Retinal pigment epithelial cell (primary cell): ENCODE measurements at regions not wholly inside any gene's neighbourhood (a gene's known extent, or its start where the extent isn't known, plus 50 kb on each side); places are given as distances from the start of the nearest gene placed in this dataset.

Experiments
- DNase-seq: peaks from one replicate; pipeline ENCODE4 v3.0.0-alpha.2; 2010; ENCODE audit warnings: low read depth
- H3K4me3 ChIP-seq: 2 replicates; pipeline ENCODE4 v1.5.1; 2011; ENCODE audit warnings: mild to moderate bottlenecking, low read length, control low read depth, moderate library complexity
- CTCF ChIP-seq: conservative IDR thresholded peaks from 2 replicates; pipeline ENCODE4 v1.5.1; 2011; ENCODE audit warnings: low read depth, low read length, control low read depth, inconsistent platforms

GRCh38 chr4:164060456-164060855 lies 566.0 kb downstream of the TMA16 start:
- DNase-seq: no peak
- H3K4me3 ChIP-seq: no peak overlapping the region
- TF ChIP-seq CTCF: no peak

- no peak for TF ChIP-seq CTCF
- DNase-seq: no peak
Measured at GRCh38 chr4:164068392-164068791, 573.9 kb downstream of the TMA16 start.

GRCh38 chr4:164070625-164071024 lies 576.1 kb downstream of the TMA16 start:
- no peak for TF ChIP-seq CTCF
- H3K4me3 ChIP-seq: no peak overlapping the region
- no peak for DNase-seq

More at GRCh38 chr4:164068392-164068791, 573.9 kb downstream of the TMA16 start:
- no peak overlapping the region for H3K4me3 ChIP-seq

- no peak for TF ChIP-seq CTCF
- DNase-seq: no peak
- H3K4me3 ChIP-seq: no peak overlapping the region
Measured at GRCh38 chr4:164081371-164081770, 586.9 kb downstream of the TMA16 start.

- no peak for DNase-seq
- TF ChIP-seq CTCF: no peak
- no peak overlapping the region for H3K4me3 ChIP-seq
Measured at GRCh38 chr4:164081801-164082200, 587.3 kb downstream of the TMA16 start.

- DNase-seq: no peak
Measured at GRCh38 chr4:164087733-164088132, 593.2 kb downstream of the TMA16 start.

More at GRCh38 chr4:164087733-164088132, 593.2 kb downstream of the TMA16 start:
- TF ChIP-seq CTCF: no peak
- no peak overlapping the region for H3K4me3 ChIP-seq
